ENCODE measurements at regions not wholly inside any gene's neighbourhood (a gene's known extent, or its start where the extent isn't known, plus 50 kb on each side); places are given as distances from the start of the nearest gene placed in this dataset.

DNA sequence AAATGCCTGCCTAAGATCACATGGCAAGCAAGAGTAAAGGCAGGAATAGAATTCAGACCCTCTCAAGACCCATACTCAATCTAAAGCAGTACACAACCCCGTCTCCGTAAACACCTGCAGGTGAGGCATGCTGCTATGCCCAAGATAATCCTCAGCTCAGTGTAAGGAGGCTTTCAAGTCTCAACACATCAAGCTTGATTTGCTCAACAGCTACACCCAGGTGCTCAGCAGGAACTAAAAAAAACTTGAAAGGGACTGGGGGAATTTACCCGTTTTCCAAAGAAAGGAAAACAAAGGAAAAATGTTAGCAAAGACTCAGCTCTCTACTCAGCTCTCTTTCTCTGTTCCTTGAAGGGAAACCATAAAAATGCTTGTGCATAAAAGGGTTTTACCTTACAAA lies 301.8 kb downstream of the C1D start:
- Histone ChIP-seq H3K4me3 (ENCODE audit: low read depth, low read length) (no peak overlapping the region), H3K36me3 (ENCODE audit: control insufficient read depth, insufficient read depth, low read length) (no peaks in the 10 kb centered on the region)
- DNase-seq (ENCODE audit: low read depth), result no peak

DNA sequence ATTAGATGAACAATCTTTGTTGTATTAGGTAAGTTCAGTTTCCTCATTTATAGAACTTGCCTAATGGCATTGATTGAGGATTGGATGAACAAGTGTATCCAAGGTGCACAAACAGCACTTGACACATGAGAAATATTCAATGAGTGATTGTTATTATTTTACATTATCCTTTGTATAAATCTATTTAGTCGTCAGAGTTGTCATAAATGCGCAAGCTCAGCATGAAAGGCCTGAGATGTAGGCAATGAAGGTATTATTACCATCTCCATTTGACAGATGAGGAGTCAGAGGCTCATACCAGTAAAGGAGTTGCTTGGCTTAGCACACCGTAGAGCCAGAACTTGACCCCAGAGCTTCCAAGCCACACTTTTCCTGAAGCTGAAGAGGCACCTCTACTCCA lies 291.4 kb downstream of the C1D start:
- no peaks in the 10 kb centered on the region for H3K36me3 ChIP-seq (ENCODE audit: control insufficient read depth, insufficient read depth, low read length)
- TF ChIP-seq, protein P1, sequence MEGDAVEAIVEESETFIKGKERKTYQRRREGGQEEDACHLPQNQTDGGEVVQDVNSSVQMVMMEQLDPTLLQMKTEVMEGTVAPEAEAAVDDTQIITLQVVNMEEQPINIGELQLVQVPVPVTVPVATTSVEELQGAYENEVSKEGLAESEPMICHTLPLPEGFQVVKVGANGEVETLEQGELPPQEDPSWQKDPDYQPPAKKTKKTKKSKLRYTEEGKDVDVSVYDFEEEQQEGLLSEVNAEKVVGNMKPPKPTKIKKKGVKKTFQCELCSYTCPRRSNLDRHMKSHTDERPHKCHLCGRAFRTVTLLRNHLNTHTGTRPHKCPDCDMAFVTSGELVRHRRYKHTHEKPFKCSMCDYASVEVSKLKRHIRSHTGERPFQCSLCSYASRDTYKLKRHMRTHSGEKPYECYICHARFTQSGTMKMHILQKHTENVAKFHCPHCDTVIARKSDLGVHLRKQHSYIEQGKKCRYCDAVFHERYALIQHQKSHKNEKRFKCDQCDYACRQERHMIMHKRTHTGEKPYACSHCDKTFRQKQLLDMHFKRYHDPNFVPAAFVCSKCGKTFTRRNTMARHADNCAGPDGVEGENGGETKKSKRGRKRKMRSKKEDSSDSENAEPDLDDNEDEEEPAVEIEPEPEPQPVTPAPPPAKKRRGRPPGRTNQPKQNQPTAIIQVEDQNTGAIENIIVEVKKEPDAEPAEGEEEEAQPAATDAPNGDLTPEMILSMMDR (IDR thresholded peaks at IDR 0.05; ENCODE audit: insufficient read depth, low read length, poor library complexity, severe bottlenecking), result no peak

More for the DNA sequence above, 301.8 kb downstream of the C1D start:
- H3K27me3 ChIP-seq (ENCODE audit: control insufficient read depth, insufficient read depth, low read length), result no peaks in the 10 kb centered on the region
- TF ChIP-seq, protein P1 (IDR thresholded peaks at IDR 0.05; ENCODE audit: insufficient read depth, low read length, poor library complexity, severe bottlenecking), result no peak

DNA sequence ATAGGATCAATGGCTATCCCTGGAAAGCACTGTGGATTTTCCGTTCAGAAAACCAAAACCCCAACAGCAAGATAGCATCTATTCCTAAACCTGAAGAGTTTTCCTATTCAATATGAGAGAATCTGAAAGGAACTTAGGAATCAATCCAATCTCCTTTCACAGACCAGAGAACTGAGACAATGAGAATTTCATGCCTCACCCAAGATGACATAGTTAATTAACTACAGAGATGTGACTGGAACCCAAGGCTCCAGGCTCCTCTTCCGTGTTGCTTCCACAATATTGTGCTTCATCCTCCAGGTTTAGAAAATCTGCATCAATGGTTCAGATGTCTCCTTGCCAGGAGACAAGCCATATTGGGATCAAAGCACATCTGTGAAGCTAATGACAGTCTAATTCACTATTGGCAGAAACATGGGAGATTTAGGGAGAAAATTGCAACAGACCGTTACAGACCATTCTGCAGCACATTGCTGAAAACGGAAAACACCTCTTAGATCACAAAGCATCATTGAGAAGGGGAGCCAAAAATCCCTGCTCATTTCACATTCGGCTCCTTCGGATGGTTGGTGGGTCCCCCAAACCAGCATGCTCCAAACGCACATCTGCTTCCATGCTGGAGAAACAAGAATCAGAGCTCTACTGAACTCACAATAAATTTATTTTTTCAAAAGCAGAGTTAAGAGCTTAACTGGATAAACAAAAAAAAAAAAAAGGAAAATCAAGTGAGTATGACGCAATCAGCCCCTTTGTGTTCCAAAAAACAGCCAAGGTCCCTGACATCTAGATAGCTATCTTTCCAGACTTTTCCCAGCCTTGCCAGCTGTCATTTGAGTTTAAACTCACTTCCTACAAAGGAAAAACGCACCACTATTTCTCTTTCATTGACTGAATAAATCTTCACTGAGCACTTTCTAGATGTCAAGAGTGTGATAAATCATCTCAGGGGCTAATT lies 290.3 kb downstream of the C1D start:
- Histone ChIP-seq H3K27me3 (ENCODE audit: control insufficient read depth, insufficient read depth, low read length) (no peaks in the 10 kb centered on the region), H3K36me3 (ENCODE audit: control insufficient read depth, insufficient read depth, low read length) (no peaks in the 10 kb centered on the region), H3K4me3 (ENCODE audit: low read depth, low read length) (no peak overlapping the region)
- TF ChIP-seq, protein P1 (IDR thresholded peaks at IDR 0.05; ENCODE audit: insufficient read depth, low read length, poor library complexity, severe bottlenecking), result no peak
- DNase-seq (ENCODE audit: low read depth), result no peak

More for the DNA sequence above, 291.4 kb downstream of the C1D start:
- no peak overlapping the region for H3K4me3 ChIP-seq (ENCODE audit: low read depth, low read length)
- DNase-seq (ENCODE audit: low read depth), result no peak
- H3K27me3 ChIP-seq (ENCODE audit: control insufficient read depth, insufficient read depth, low read length), result no peaks in the 10 kb centered on the region

DNA sequence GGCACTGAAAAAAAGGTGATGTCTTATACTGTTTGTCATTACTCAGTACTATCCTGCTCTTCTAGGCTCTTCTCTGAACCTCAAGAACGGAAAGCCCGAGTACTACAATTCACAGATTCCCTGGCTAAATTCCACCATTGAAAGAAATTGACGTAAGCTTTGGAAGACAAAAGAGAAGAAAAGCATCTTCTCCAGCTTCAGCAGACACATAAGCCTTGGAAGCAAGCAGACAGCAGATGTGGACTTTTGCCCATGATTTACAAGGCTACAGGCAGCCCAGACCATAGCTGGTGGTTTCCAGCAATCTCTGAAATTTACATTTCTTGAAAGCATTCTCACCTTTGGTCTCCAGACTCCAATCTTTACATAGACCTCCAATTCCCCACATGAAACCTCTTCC lies 289.0 kb downstream of the C1D start:
- TF ChIP-seq, protein P1 (IDR thresholded peaks at IDR 0.05; ENCODE audit: insufficient read depth, low read length, poor library complexity, severe bottlenecking), result no peak
- Histone ChIP-seq H3K27me3 (ENCODE audit: control insufficient read depth, insufficient read depth, low read length) (no peaks in the 10 kb centered on the region), H3K36me3 (ENCODE audit: control insufficient read depth, insufficient read depth, low read length) (no peaks in the 10 kb centered on the region), H3K4me3 (ENCODE audit: low read depth, low read length) (no peak overlapping the region)
- DNase-seq (ENCODE audit: low read depth), result no peak

DNA sequence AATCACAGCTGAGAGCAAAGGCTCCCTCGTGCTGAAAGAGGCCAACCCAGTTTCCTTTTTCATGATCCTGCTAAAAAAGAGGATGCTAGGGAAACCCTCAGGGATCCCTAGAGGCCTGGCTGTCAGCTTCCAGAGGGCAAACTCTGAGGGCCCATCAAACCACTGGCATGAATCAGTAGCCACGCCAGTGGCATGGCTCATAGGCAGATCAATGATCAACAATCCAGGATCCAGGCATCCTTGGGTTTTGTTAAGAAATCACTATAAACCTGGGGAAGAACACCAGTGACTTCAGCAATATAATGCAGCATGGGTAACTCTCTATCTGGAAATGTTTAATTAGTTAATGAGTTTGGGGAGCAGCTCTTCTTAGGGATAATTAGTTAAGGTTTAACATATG lies 286.5 kb downstream of the C1D start:
- Histone ChIP-seq H3K4me3 (ENCODE audit: low read depth, low read length) (no peak overlapping the region), H3K36me3 (ENCODE audit: control insufficient read depth, insufficient read depth, low read length) (no peaks in the 10 kb centered on the region), H3K27me3 (ENCODE audit: control insufficient read depth, insufficient read depth, low read length) (no peaks in the 10 kb centered on the region)
- TF ChIP-seq, protein P1 (IDR thresholded peaks at IDR 0.05; ENCODE audit: insufficient read depth, low read length, poor library complexity, severe bottlenecking), result no peak
- DNase-seq (ENCODE audit: low read depth), result no peak
